Endothelial cell of umbilical vein (primary cell): ENCODE measurements at regions not wholly inside any gene's neighbourhood (a gene's known extent, or its start where the extent isn't known, plus 50 kb on each side); places are given as distances from the start of the nearest gene placed in this dataset.

Experiments used
- CTCF ChIP-seq, 2 donors: IDR thresholded peaks; 1 replicate in 1 of 2; 2 replicates in 1 of 2; pipeline ENCODE4 v1.5.1; 2011; ENCODE audit warnings: low read length in 2 of 2, mild to moderate bottlenecking in 2 of 2, moderate library complexity in 2 of 2, control low read depth in 1 of 2, inconsistent platforms in 1 of 2, low read depth in 1 of 2; ENCODE audit not compliant: insufficient read depth in 1 of 2; ENCODE audit errors: extremely low read depth in 1 of 2
- MYC ChIP-seq: IDR thresholded peaks from one replicate; pipeline ENCODE4 v1.6.1; 2011; ENCODE audit warnings: mild to moderate bottlenecking, low read depth, low read length
- POLR2A ChIP-seq: IDR thresholded peaks from 2 replicates; pipeline ENCODE4 v1.6.1; 2012; ENCODE audit warnings: low read depth, mild to moderate bottlenecking, control low read depth, low read length

- TF ChIP-seq CTCF (IDR thresholded peaks at IDR 0.05; ENCODE audit: extremely low read depth in 1 of 2, insufficient read depth in 1 of 2, low read depth in 1 of 2, low read length in 2 of 2): no peak
- TF ChIP-seq MYC: no peak
- no peak for TF ChIP-seq POLR2A
Observed at GRCh38 chr10:65126288-65126687, 1605.1 kb downstream of the REEP3 start.
